K562 (cell line): ENCODE measurements at regions not wholly inside any gene's neighbourhood (a gene's known extent, or its start where the extent isn't known, plus 50 kb on each side); places are given as distances from the start of the nearest gene placed in this dataset.

Source experiments
- CTCFL ChIP-seq: IDR thresholded peaks from 2 replicates; pipeline ENCODE4 v1.6.1; 2011; ENCODE audit warnings: borderline replicate concordance, low read depth, mild to moderate bottlenecking, moderate library complexity, low read length; ENCODE audit not compliant: insufficient read depth, poor library complexity, severe bottlenecking
- E4F1 ChIP-seq: fragments of 250-450 bp; sonication (Bioruptor Pico); IDR thresholded peaks from 2 replicates; pipeline ENCODE4 v1.5.0; 2021; ENCODE audit warnings: mild to moderate bottlenecking, borderline replicate concordance
- IRF1 ChIP-seq: sonication (generic); formaldehyde crosslinking; IDR thresholded peaks from 2 replicates; pipeline ENCODE4 v1.8.0; 2022; ENCODE audit warnings: missing genetic modification reagents, mild to moderate bottlenecking, borderline replicate concordance
- REST ChIP-seq, 2 experiments: fragments of 450-650 bp; formaldehyde crosslinking in 1 of 2; IDR thresholded peaks; 2 replicates each; pipeline versions ENCODE4 v1.4.0 to v1.6.1; 2014 to 2020; ENCODE audit warnings: mild to moderate bottlenecking in 2 of 2, borderline replicate concordance in 1 of 2, low read depth in 1 of 2
- SAFB ChIP-seq: fragments of 200-400 bp; formaldehyde crosslinking; IDR thresholded peaks from 2 replicates; pipeline ENCODE4 v1.6.1; 2017; ENCODE audit warnings: low read depth, low read length, borderline replicate concordance
- SRSF7 ChIP-seq: fragments of 200-400 bp; formaldehyde crosslinking; optimal IDR thresholded peaks from 2 replicates; pipeline ENCODE3; 2017; ENCODE audit warnings: mild to moderate bottlenecking, low read depth, low read length

- TF ChIP-seq REST (IDR thresholded peaks at IDR 0.05; ENCODE audit: borderline replicate concordance) (no peak), REST (CRISPR knock-in tag; IDR thresholded peaks at IDR 0.05; ENCODE audit: low read depth) (no peak), E4F1 (CRISPR knock-in tag) (no peak), CTCFL (no peak), SAFB (no peak), SRSF7 (no peak), IRF1 (CRISPR knock-in tag) (no peak)
These were observed 886.1 kb upstream of the SORCS1 start (continued) for GRCh38 chr10:108050626-108051025.
